T-helper 2 cell treated with Interferon-gamma antibody and Interleukin-4, amounts not matched to agents 5 μg/mL and 100 μg/mL, for 36 hours (primary cell): ENCODE measurements at regions not wholly inside any gene's neighbourhood (a gene's known extent, or its start where the extent isn't known, plus 50 kb on each side); places are given as distances from the start of the nearest gene placed in this dataset.

ENCODE experiments used
- DNase-seq: peaks from one replicate; pipeline ENCODE4 v3.0.0; 2021; ENCODE audit warnings: low spot score
- H3K27ac Mint-ChIP-seq: one replicate; pipeline ENCODE4 v1.8.0; 2021; ENCODE audit warnings: mild to moderate bottlenecking, mixed read lengths
- H3K27me3 Mint-ChIP-seq: one replicate; pipeline ENCODE4 v1.8.0; 2021; ENCODE audit warnings: low read depth, mixed read lengths
- H3K36me3 Mint-ChIP-seq: one replicate; pipeline ENCODE4 v1.8.0; 2021; ENCODE audit warnings: low read depth, mixed read lengths
- H3K4me1 Mint-ChIP-seq: one replicate; pipeline ENCODE4 v1.8.0; 2021; ENCODE audit warnings: low read depth, mixed read lengths
- H3K4me3 Mint-ChIP-seq: one replicate; pipeline ENCODE4 v1.8.0; 2022; ENCODE audit warnings: mild to moderate bottlenecking, moderate library complexity, mixed read lengths
- H3K9me3 Mint-ChIP-seq: one replicate; pipeline ENCODE4 v1.8.0; 2021; ENCODE audit warnings: mixed read lengths

DNA sequence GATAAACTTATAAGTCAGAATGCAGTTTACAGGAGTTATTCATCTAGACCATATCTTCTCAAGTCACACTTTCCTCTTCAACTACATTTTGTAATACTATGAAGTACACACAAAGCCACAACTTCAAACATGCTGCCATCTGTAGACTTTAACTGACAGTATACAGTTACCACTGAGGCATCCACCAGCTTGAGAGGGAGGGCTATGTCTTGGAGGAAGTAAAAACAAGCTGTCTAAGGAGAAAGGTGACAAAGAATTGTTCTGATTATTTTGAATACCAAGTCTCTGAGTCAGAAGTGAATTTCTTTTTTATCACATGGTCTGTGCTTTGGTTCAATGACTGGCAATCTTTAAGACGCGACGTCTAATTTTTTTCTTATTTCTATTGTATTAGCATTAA, 97.6 kb upstream of the CDH10 start:
- Mint-ChIP-seq H3K4me1 (no peaks in the 10 kb centered on the region), H3K36me3 (no peaks in the 10 kb centered on the region), H3K27ac (no peak overlapping the region), H3K4me3 (no peak overlapping the region), H3K27me3 (no peaks in the 10 kb centered on the region), H3K9me3 (peaks cover 52% of the 10 kb centered on the region)
- no peak for DNase-seq

DNA sequence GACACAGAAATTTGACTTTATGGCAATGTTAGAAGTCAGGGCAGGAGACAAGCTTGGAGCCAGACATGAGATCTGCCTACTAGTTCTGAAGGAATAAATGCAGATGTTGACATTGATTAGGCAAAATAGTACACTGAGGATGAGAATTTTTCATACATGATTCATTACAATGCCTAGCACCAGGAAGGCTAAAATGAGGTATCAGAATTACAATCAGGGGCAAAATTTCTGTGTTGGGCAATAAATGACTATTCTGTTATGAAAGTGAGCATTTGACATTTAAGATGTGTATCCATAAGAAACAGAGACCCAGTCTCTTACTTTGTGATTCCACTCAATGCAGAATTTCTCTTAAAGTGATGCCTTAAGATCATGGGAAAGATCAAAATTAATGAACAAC, 92.4 kb upstream of the CDH10 start:
- no peak overlapping the region for H3K27ac Mint-ChIP-seq
- no peak overlapping the region for H3K4me3 Mint-ChIP-seq
- peaks cover 44% of the 10 kb centered on the region for H3K9me3 Mint-ChIP-seq
- no peaks in the 10 kb centered on the region for H3K36me3 Mint-ChIP-seq
- no peak for DNase-seq
- no peaks in the 10 kb centered on the region for H3K27me3 Mint-ChIP-seq
- H3K4me1 Mint-ChIP-seq: no peaks in the 10 kb centered on the region

DNA sequence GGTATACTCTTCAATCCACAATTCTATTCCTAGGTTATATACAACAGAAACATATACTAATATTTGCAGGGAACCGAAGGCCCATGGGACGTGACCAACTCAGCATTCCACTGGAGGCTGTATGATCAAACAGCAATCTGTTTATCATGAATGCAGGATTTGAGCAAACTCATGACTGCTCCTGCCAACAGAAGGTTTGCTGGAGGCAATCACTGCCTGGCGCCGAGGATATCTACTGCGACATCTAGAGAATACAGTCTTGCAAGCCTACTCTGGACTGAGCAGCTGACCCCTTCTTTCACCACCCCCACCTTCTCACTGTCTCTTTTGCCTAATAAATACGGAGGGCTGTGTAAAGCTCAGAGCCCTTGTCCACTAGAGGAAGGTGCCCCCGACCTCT, 90.5 kb upstream of the CDH10 start:
- H3K4me3 Mint-ChIP-seq: no peak overlapping the region
- H3K9me3 Mint-ChIP-seq: peaks cover 32% of the 10 kb centered on the region
- no peak overlapping the region for H3K27ac Mint-ChIP-seq
- no peaks in the 10 kb centered on the region for H3K4me1 Mint-ChIP-seq
- H3K36me3 Mint-ChIP-seq: no peaks in the 10 kb centered on the region
- no peaks in the 10 kb centered on the region for H3K27me3 Mint-ChIP-seq
- DNase-seq: no peak

DNA sequence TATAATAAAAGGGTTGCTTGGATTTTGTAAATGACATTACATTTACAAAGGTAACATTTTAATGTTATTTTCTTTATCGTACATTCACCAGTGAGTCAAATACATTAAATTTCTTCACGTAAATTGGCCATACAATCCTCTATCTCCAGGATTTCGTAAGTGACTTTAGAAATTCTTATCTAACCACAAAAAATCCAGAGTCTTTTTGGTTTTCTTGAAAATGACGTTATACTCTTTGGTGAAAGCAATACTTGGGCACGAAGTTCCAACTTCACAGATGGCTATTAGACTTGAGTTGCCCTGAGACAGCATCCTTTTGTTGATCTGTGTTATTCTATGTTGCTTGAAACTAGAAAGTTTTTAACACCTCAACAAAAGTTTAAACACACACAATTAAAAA, 87.4 kb upstream of the CDH10 start:
- DNase-seq: no peak
- peaks cover 46% of the 10 kb centered on the region for H3K9me3 Mint-ChIP-seq

GRCh38 chr5:24720743-24721142, 76.0 kb upstream of the CDH10 start:
- Mint-ChIP-seq H3K27ac (no peak overlapping the region), H3K4me3 (no peak overlapping the region), H3K27me3 (no peaks in the 10 kb centered on the region), H3K36me3 (peaks cover 3% of the 10 kb centered on the region), H3K4me1 (no peaks in the 10 kb centered on the region), H3K9me3 (peaks cover 38% of the 10 kb centered on the region)
- no peak for DNase-seq

More for the DNA sequence above, 87.4 kb upstream of the CDH10 start:
- H3K27me3 Mint-ChIP-seq: no peaks in the 10 kb centered on the region
- no peaks in the 10 kb centered on the region for H3K36me3 Mint-ChIP-seq
- no peaks in the 10 kb centered on the region for H3K4me1 Mint-ChIP-seq
- no peak overlapping the region for H3K27ac Mint-ChIP-seq
- no peak overlapping the region for H3K4me3 Mint-ChIP-seq

DNA sequence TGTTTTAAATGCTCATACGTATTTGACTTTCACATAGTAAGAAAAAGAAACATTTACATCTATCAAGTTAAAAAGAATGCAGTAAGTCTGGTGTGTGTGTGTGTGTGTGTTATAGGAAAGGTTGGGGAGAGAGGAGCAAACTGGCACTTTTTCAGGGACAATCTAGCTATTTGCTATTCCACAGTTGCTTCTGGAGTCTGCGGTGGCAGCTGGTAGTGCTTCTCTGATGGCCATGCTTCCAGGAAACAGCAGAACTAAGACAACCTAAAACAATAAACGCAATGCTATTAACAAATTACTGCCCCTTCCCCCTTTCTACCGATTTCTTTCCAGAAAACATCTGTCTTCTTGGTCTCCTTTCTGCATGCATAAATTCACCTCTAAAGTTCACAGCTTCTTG, 70.0 kb upstream of the CDH10 start:
- H3K4me3 Mint-ChIP-seq: no peak overlapping the region
- H3K27me3 Mint-ChIP-seq: no peaks in the 10 kb centered on the region
- peaks cover 35% of the 10 kb centered on the region for H3K9me3 Mint-ChIP-seq
- no peak overlapping the region for H3K27ac Mint-ChIP-seq
- DNase-seq: no peak
- H3K36me3 Mint-ChIP-seq: no peaks in the 10 kb centered on the region
- no peaks in the 10 kb centered on the region for H3K4me1 Mint-ChIP-seq

- Mint-ChIP-seq H3K27ac (no peak overlapping the region), H3K4me3 (no peak overlapping the region), H3K27me3 (no peaks in the 10 kb centered on the region), H3K9me3 (peaks cover 27% of the 10 kb centered on the region), H3K4me1 (no peaks in the 10 kb centered on the region), H3K36me3 (no peaks in the 10 kb centered on the region)
- DNase-seq: no peak
Measured at GRCh38 chr5:24712947-24713346, 68.2 kb upstream of the CDH10 start.

GRCh38 chr5:24712047-24712446, 67.3 kb upstream of the CDH10 start:
- Mint-ChIP-seq H3K27ac (no peak overlapping the region), H3K27me3 (no peaks in the 10 kb centered on the region), H3K4me3 (no peak overlapping the region), H3K9me3 (peaks cover 27% of the 10 kb centered on the region), H3K4me1 (no peaks in the 10 kb centered on the region), H3K36me3 (no peaks in the 10 kb centered on the region)
- DNase-seq: no peak

DNA sequence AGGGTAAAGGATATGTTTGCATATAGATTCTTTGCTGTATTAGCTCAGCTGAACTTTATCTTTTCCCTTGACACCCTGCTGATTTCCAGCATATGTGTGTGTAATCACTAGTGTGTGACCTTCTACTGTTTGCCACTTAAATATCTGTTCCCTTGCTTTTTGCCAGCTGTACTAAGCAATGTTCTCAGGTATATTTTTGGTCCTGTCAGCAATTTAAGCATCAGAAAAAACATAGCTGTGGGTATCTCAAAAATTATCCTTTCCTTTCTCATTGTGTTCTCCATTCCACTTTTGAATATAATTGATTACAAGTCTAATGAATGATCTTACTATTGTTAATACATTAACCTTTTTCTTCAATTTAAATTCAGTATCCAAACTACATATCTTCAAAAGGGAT, 59.2 kb upstream of the CDH10 start:
- Mint-ChIP-seq H3K36me3 (no peaks in the 10 kb centered on the region), H3K4me1 (no peaks in the 10 kb centered on the region), H3K9me3 (peaks cover 56% of the 10 kb centered on the region)

More for the DNA sequence above, 59.2 kb upstream of the CDH10 start:
- Mint-ChIP-seq H3K4me3 (no peak overlapping the region), H3K27me3 (no peaks in the 10 kb centered on the region), H3K27ac (no peak overlapping the region)
- DNase-seq: no peak
